DMS114 treated with DMSO at 0.1 percent for 48 hours (cell line): ENCODE measurements at regions not wholly inside any gene's neighbourhood (a gene's known extent, or its start where the extent isn't known, plus 50 kb on each side); places are given as distances from the start of the nearest gene placed in this dataset.

Source experiments
- DNase-seq: peaks from one replicate; lab custom pipeline; 2025; ENCODE audit not compliant: unreplicated experiment; lab: John Stamatoyannopoulos, UW

- DNase-seq: no peak
These were observed 104.9 kb upstream of the CXCR4 start for GRCh38 chr2:136222862-136223261.

GRCh38 chr2:136221026-136221425 is 103.1 kb upstream of the CXCR4 start:
- no peak for DNase-seq

DNA sequence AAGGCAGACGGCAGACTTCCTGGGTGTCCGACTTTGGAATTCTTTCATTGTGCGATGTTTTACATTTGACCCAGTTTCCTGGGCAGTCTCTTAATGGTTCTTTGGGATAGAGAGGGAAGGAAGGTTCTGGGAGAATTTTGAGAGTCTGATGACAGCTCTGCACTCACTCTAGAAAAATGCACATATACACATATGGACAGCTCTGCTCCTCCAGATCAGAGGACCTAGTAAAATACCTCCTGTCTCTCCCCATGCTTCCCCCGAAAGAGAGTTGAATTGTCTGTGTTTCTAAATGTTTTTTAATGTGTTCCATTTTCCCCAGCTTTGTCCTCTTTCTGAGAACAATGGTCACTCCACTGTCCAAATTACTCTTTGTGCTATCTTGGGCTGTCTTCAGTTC is 102.0 kb upstream of the CXCR4 start:
- no peak for DNase-seq

- no peak for DNase-seq
These were observed 101.4 kb upstream of the CXCR4 start for GRCh38 chr2:136219341-136219740.

- DNase-seq: no peak
These were observed 100.0 kb upstream of the CXCR4 start for GRCh38 chr2:136217996-136218395.

DNA sequence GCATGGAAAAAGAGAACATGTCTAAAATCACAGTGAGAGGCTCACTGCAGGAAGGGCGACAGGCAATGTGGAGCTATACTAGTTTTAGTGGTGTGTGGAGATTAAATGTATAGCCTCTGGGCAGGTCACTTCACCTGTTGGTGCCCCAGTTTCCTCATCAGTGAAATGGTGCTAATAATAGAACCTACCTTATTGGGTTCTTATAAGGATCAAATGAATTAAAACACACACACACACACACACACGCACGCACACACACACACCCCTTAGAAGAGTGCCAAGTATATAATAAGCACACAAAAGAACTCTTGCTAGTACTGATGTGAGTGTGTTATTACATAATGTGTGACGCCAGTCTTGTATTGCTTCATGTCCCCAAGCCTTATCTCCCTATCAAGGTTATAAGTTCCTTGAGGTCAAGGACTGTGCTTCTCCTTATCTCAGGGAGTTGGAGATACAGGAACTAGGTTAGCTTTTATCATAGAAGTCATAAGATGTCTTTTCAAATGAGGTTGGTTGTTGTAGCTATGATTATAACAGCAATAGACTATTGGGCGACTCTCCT is 98.0 kb upstream of the CXCR4 start:
- DNase-seq: no peak

DNA sequence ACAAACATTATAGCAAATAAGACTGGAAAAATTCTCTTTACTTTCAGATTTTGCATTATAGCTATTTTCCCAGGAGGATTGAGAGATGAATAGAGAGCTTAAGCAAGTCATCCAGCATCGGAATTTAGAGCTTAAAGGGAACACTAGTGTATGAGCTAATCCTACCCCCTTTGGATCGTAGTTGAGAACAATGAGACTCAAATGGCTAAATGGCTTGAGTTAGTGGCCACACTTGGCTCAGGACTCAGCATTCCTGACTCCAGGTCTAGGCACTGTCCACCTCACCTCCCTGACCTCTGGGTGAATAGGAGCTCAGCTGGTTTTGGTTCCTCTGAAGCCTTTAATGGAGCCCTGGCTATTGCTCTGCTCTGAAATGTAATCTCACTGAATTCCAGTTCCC is 97.5 kb upstream of the CXCR4 start:
- DNase-seq: no peak

DNA sequence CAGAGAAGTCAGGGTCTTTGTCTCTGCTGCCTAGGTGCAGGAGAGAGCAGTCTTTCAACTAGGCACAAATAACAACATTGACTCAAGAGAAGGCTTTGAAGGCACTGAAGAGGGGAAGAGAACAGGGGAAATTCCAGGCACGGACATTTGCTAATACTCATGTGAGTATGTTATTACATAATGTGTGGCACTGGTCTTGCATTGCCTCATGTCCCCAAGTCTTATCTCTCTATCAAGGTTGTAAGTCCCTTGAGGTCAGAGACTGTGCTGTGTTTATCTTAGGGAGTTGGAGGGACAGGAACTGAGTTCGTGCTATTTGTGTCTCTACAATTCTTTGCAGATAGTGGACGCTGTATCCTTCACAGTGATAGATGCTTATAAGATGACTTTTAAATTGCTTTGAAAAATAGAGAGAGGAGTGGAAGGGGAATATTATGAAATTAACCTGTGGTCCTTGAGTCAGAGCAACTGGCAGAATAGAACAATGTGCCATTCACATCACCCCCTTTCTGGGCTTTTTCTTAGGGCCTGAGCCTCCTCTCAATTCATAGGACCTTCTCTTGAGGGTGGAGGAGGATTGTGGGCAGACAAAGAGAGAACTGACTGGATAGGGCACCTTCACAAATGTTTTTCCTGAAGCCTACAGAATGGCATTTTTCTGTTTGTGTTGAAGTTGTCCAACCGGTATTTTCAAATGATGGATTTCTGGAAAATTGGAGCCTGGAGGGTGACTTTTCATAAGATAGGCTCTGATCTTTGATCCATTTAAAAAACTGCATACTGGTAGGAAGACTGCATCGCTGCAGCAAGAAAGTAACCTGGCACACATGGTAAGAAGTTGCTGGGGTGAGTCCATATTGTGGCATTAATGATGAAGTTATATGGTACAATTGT is 96.6 kb upstream of the CXCR4 start:
- DNase-seq: no peak

DNA sequence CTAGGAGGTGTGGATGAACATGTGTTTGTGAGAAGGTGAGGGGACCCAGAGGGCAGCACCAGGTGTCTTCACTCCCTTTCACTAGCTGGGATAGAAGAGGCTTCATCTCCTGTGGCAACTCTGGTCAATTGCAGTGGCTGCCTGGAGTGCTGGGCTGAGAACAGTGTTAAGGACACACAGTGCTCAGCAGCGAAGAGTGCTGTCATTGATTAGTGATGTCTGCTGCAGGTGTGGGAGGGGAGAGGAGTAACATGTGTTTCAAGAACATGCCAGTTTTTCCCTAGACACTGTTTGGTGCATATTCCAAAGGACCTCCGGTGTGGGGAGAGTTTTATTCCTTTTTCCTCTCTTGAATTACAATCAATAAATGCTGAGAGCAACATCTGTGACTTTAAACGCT is 95.9 kb upstream of the CXCR4 start:
- no peak for DNase-seq

GRCh38 chr2:136212426-136213378 is 94.8 kb upstream of the CXCR4 start:
- DNase-seq: no peak

DNA sequence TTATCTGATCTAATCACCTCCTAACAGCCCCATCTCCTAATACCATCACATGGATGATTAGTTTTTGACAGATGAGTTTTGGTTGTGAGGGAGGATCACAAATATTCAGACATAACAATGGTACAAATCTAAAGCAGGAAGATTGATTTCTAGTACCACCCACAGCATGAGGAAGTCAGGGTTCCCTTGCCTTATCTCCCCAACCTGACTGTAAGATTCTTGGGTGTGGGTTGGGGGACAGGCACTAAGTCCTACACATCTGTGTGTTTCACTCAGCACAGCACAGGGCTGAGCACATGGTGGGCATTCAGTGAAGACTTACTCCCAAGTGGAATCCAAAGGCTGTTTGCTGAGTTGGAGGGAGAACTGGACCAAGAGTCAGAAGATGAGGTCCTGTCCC is 93.8 kb upstream of the CXCR4 start:
- DNase-seq: no peak

DNA sequence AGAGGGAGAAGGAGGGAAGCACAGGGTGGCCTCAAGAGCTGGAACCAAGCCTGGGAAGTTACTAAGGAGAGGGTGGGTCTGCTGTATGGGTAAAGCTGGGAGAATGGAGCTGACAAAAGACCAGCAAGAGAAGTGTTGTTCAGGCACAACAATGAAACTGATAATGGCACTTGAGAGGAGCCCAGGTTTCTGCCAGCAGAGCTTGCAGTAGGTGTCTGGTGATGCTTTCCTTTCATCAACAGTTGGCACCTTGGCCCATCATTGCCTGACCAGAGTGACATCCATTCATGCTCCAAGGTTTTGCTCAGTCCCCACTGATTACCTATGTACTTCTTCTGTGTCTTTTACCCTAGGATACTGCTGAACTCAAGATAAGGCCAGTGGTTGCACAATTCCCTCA is 92.9 kb upstream of the CXCR4 start:
- DNase-seq: no peak

DNA sequence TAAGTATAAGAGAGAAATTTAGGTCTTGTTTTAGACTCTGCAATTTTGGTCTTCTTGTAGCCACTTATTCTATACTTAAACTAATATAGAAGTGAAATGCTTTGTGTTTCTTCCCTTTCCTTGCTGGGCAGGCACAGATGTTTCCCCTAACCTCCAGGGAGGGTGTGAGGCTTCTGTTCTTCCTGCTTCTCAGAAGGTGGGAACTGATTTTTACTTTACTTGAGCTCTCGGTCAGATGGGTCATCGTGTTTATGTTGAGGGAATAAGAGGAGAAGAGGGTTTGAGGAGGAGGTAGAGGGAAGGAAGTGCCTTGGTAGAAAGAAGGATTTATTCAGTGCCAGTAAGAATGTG is 92.5 kb upstream of the CXCR4 start:
- no peak for DNase-seq

DNA sequence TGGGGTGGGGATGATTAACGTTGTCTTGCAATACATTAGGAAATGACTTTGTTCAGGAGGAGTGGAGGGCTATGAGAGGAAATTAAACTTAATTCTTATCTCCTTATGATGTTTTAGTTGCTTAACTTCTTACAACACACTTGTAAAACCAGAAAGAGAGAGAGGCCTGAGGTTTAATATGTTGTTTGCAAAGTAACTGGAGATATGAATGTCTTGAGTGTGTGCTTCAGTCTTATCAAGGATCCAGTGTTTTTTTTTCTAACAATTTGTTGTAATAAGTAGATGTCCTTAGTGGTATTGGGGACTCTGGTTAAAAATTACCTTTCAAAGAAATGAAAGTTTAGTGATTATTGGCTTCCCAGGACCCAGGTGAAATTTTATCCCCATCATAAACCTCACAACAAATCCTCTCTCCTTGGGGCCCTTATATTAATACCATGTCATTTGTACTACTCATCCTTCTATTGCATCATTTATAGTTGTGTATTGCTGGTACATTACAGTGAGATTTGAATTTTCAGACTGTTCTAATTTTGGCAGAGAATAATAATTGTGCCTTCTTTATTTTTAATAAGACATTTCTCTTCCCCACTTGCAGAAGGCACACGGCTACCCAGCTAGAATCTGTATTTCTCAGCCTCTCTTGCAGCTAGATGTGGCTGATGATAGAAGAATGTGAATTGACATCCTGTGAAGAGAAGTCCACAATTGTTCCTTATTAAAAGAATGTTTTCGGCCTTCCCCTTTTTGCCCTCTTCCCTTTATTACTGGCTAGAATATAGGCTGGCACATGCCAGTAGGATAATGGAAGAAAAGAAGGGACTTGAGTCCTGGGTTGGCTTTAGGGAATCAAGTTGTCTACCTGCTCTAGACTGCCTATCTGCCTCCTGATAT is 91.9 kb upstream of the CXCR4 start:
- no peak for DNase-seq

GRCh38 chr2:136208682-136209420 is 90.9 kb upstream of the CXCR4 start:
- DNase-seq: no peak

DNA sequence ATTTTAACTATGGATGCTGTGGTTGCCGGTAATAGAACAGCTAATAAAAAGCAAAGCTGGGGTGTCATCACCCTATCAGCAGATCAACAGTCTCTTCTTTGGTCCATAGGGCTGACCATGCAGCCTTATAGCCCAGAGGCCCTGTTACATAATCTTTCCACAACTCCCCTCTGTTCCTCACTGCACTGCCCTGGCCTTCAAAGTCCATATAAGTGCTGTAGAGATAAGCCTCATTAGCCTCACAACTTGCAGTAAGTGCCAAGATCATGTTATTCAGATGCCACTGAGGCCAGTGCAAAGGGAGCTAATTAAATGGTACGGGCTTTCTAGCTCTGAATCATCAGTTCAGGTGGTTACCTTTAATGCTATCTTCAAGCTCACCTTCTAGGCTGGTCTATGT is 89.7 kb upstream of the CXCR4 start:
- DNase-seq: no peak

DNA sequence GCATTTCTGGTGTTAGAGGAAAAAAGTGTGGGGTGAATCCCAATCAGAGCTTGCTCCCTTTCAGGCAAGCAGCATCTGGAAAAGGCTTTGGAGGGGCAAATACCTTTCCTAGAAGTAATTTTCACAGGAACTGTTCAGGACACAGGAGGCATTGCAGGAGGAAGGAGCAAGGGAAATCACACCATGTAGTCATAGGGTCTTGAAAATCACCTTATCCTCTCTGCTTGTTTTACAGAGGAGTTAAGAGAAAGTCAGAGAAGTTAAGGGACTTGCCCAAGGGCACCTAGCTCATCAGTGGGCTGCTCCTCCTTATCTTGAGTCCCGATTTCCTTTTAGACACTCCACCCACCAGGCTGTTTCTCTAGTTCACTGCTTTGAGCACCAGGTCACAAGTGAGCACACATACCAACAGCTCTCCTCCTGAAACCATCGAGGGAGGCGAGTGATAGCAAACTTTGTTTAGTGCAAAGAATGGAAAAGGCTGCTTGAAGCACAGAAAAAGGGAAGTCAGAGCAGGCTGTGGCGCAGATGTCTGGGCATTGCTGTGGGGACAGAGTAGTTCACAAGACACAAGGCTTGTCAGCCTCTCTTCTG is 89.2 kb upstream of the CXCR4 start:
- DNase-seq: no peak

GRCh38 chr2:136206613-136207012 is 88.7 kb upstream of the CXCR4 start:
- no peak for DNase-seq

DNA sequence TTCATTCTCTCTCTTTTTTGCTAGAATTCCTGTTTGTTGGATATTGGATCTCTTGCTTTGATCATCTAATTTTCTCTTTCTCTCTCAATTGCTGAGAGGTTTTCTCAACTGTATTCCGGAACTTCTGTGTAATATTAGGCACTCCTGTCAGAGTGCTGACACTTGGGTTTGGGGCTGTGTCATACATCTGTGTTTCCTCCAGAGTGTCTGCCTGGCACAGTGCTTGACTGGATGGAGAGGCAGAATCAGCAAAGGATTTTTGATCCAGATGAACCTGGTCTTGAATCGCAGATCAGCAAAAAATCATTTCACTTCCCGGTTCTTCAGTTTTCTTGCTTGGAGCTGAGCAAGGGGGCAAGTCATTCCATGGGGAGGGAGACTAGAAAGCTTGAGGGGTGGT is 87.7 kb upstream of the CXCR4 start:
- no peak for DNase-seq

DNA sequence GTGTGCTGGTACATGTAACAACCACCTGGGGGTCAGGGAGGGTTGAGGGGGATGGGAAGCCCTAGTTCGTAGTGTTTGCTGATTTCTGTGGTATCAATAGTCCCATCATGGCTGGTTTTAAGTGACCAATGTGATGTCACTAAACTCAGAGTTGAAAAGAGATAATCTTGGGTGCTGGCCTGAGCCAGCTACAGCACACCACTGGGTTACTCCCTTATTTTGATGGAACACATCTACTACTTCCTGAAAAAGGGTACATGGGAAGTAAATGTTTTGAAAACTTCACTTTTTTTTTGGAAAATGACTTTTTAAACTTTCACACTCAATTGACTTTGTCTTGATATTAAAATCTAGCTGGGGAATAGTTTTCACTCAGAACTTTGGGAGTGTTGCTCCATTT is 87.0 kb upstream of the CXCR4 start:
- no peak for DNase-seq
